Liver (tissue), 8 donors: ENCODE measurements at regions not wholly inside any gene's neighbourhood (a gene's known extent, or its start where the extent isn't known, plus 50 kb on each side); places are given as distances from the start of the nearest gene placed in this dataset.

Experiments
- DNase-seq: peaks from one replicate; pipeline ENCODE4 v3.0.0-alpha.2; 2017; ENCODE audit warnings: low spot score
- H3K27ac ChIP-seq, 2 donors: one replicate each; pipeline ENCODE4 v1.7.0; 2013; ENCODE audit warnings: inconsistent platforms in 2 of 2, low read length in 2 of 2, control low read depth in 1 of 2, low read depth in 1 of 2, mild to moderate bottlenecking in 1 of 2
- H3K27me3 ChIP-seq, 4 donors: one replicate each; pipeline versions ENCODE4 v1.6.1 to v1.7.0; 2013; ENCODE audit warnings: low read length in 3 of 4, inconsistent platforms in 1 of 4, mild to moderate bottlenecking in 1 of 4, moderate library complexity in 1 of 4; ENCODE audit not compliant: control insufficient read depth in 4 of 4, insufficient read depth in 4 of 4
- H3K36me3 ChIP-seq, 4 donors: one replicate each; pipeline versions ENCODE4 v1.6.1 to v1.7.0; 2013; ENCODE audit warnings: low read length in 3 of 4, mild to moderate bottlenecking in 3 of 4, low read depth in 1 of 4, moderate library complexity in 1 of 4; ENCODE audit not compliant: control insufficient read depth in 4 of 4, insufficient read depth in 3 of 4
- H3K4me1 ChIP-seq, 4 donors: one replicate each; pipeline versions ENCODE4 v1.6.1 to v1.7.0; 2013; ENCODE audit warnings: low read length in 3 of 4, mild to moderate bottlenecking in 3 of 4, moderate library complexity in 1 of 4; ENCODE audit not compliant: control insufficient read depth in 4 of 4, insufficient read depth in 4 of 4
- H3K4me3 ChIP-seq, 3 donors: one replicate each; pipeline versions ENCODE4 v1.6.1 to v1.7.0; 2013; ENCODE audit warnings: low read length in 3 of 3, control low read depth in 1 of 3, low read depth in 1 of 3, mild to moderate bottlenecking in 1 of 3
- H3K9ac ChIP-seq, 2 donors: one replicate each; pipeline ENCODE4 v1.7.0; 2013; ENCODE audit warnings: low read length in 2 of 2, mild to moderate bottlenecking in 2 of 2, moderate library complexity in 2 of 2, control low read depth in 1 of 2, low read depth in 1 of 2
- H3K9me3 ChIP-seq, 4 donors: one replicate each; pipeline versions ENCODE4 v1.6.1 to v1.7.0; 2013; ENCODE audit warnings: low read length in 3 of 4; ENCODE audit not compliant: control insufficient read depth in 4 of 4
- FOXA1 ChIP-seq: IDR thresholded peaks from 2 replicates; pipeline ENCODE4 v1.6.1; 2016; ENCODE audit warnings: antibody characterized with exemption
- FOXA2 ChIP-seq: IDR thresholded peaks from 2 replicates; pipeline ENCODE4 v1.6.1; 2016; ENCODE audit warnings: antibody characterized with exemption
- HNF4A ChIP-seq, 2 donors: conservative IDR thresholded peaks; 2 replicates each; pipeline ENCODE4 v1.6.1; 2016; ENCODE audit warnings: antibody characterized with exemption in 2 of 2, mild to moderate bottlenecking in 2 of 2
- HNF4G ChIP-seq: IDR thresholded peaks from 2 replicates; pipeline ENCODE4 v1.6.1; 2016; ENCODE audit warnings: antibody characterized with exemption
- JUND ChIP-seq, 2 donors: IDR thresholded peaks; 2 replicates each; pipeline ENCODE4 v1.6.1; 2016; ENCODE audit warnings: antibody characterized with exemption in 2 of 2
- NR2F2 ChIP-seq: IDR thresholded peaks from 2 replicates; pipeline ENCODE4 v1.6.1; 2016; ENCODE audit warnings: antibody characterized with exemption
- RAD21 ChIP-seq, 2 donors: IDR thresholded peaks; 2 replicates each; pipeline ENCODE4 v1.6.1; 2016; ENCODE audit warnings: antibody characterized with exemption in 2 of 2, mild to moderate bottlenecking in 2 of 2
- RXRA ChIP-seq, 2 donors: IDR thresholded peaks; 2 replicates each; pipeline ENCODE4 v1.6.1; 2017 to 2018; ENCODE audit warnings: antibody characterized with exemption in 2 of 2, mild to moderate bottlenecking in 1 of 2
- SP1 ChIP-seq: IDR thresholded peaks from 2 replicates; pipeline ENCODE4 v1.6.1; 2018; ENCODE audit warnings: antibody characterized with exemption, mild to moderate bottlenecking
- YY1 ChIP-seq: IDR thresholded peaks from 2 replicates; pipeline ENCODE4 v1.6.1; 2016; ENCODE audit warnings: antibody characterized with exemption, mild to moderate bottlenecking
- WGBS: extraction: QIAGEN DNeasy Blood & Tissue Kit; methylation state at CpG from one replicate; pipeline ENCODE4 v1.1.7; 2013; 5-methylcytosine and 5-hydroxymethylcytosine counted together
- TF ChIP-seq, protein P1 (sequence below): IDR thresholded peaks from 2 replicates; pipeline ENCODE4 v1.6.1; 2016; ENCODE audit warnings: antibody characterized with exemption
- TF ChIP-seq, protein P2 (sequence below): IDR thresholded peaks from 2 replicates; pipeline ENCODE4 v1.6.1; 2016; ENCODE audit warnings: antibody characterized with exemption, mild to moderate bottlenecking
- TF ChIP-seq, protein P3 (sequence below): fragments of 150-350 bp; IDR thresholded peaks from 2 replicates; pipeline ENCODE4 v1.5.1; 2017; ENCODE audit warnings: improper control_type of control experiment, low read depth, low read length; ENCODE audit not compliant: missing input control
- TF ChIP-seq, protein P4 (sequence below): IDR thresholded peaks from 2 replicates; pipeline ENCODE4 v1.6.1; 2016; ENCODE audit warnings: antibody characterized with exemption
- donor health status: healthy.
- donor health status: healthy.
- donor health status: healthy.
- donor health status: healthy.
- donor health status: healthy.

DNA sequence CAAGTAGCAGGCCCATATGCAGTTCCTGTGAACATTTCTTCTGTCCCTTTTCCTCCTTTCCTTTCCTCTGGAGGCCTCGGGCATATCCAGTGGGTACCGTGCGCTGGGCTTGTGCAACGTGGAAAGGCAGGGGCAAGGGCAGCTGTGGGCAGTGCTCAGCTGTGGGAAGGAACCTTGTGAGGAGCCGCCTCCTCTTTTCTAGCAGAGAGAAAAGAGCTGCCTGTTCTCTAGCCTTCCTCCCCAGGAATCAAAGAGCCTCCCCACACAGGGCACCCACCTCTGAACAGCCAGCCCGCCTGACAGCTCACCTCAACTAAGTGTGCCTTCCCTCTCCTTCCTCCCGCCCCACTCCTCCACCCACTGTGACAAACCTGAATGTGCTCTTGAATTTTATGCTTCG is 143.3 kb upstream of the HDDC2 start:
- Histone ChIP-seq H3K27me3 (peaks cover 0 to 3% (median 0%) of the 10 kb centered on the region in 4 donors), H3K4me1 (no peaks in the 10 kb centered on the region), H3K9me3 (peaks cover 0 to 3% (median 0%) of the 10 kb centered on the region in 4 donors), H3K27ac (no peak overlapping the region), H3K36me3 (no peaks in the 10 kb centered on the region), H3K4me3 (no peak overlapping the region), H3K9ac (no peak overlapping the region)
- TF ChIP-seq NR2F2 (no peak), JUND (IDR thresholded peaks at IDR 0.05) (no peak), RAD21 (IDR thresholded peaks at IDR 0.05) (no peak), RXRA (IDR thresholded peaks at IDR 0.05) (no peak), YY1 (no peak), FOXA1 (no peak), HNF4A (conservative IDR thresholded peaks at IDR 0.05) (no peak)
- TF ChIP-seq, protein P1, sequence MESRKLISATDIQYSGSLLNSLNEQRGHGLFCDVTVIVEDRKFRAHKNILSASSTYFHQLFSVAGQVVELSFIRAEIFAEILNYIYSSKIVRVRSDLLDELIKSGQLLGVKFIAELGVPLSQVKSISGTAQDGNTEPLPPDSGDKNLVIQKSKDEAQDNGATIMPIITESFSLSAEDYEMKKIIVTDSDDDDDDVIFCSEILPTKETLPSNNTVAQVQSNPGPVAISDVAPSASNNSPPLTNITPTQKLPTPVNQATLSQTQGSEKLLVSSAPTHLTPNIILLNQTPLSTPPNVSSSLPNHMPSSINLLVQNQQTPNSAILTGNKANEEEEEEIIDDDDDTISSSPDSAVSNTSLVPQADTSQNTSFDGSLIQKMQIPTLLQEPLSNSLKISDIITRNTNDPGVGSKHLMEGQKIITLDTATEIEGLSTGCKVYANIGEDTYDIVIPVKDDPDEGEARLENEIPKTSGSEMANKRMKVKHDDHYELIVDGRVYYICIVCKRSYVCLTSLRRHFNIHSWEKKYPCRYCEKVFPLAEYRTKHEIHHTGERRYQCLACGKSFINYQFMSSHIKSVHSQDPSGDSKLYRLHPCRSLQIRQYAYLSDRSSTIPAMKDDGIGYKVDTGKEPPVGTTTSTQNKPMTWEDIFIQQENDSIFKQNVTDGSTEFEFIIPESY, result no peak
- TF ChIP-seq, protein P2, sequence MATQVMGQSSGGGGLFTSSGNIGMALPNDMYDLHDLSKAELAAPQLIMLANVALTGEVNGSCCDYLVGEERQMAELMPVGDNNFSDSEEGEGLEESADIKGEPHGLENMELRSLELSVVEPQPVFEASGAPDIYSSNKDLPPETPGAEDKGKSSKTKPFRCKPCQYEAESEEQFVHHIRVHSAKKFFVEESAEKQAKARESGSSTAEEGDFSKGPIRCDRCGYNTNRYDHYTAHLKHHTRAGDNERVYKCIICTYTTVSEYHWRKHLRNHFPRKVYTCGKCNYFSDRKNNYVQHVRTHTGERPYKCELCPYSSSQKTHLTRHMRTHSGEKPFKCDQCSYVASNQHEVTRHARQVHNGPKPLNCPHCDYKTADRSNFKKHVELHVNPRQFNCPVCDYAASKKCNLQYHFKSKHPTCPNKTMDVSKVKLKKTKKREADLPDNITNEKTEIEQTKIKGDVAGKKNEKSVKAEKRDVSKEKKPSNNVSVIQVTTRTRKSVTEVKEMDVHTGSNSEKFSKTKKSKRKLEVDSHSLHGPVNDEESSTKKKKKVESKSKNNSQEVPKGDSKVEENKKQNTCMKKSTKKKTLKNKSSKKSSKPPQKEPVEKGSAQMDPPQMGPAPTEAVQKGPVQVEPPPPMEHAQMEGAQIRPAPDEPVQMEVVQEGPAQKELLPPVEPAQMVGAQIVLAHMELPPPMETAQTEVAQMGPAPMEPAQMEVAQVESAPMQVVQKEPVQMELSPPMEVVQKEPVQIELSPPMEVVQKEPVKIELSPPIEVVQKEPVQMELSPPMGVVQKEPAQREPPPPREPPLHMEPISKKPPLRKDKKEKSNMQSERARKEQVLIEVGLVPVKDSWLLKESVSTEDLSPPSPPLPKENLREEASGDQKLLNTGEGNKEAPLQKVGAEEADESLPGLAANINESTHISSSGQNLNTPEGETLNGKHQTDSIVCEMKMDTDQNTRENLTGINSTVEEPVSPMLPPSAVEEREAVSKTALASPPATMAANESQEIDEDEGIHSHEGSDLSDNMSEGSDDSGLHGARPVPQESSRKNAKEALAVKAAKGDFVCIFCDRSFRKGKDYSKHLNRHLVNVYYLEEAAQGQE, result no peak
- TF ChIP-seq, protein P3, sequence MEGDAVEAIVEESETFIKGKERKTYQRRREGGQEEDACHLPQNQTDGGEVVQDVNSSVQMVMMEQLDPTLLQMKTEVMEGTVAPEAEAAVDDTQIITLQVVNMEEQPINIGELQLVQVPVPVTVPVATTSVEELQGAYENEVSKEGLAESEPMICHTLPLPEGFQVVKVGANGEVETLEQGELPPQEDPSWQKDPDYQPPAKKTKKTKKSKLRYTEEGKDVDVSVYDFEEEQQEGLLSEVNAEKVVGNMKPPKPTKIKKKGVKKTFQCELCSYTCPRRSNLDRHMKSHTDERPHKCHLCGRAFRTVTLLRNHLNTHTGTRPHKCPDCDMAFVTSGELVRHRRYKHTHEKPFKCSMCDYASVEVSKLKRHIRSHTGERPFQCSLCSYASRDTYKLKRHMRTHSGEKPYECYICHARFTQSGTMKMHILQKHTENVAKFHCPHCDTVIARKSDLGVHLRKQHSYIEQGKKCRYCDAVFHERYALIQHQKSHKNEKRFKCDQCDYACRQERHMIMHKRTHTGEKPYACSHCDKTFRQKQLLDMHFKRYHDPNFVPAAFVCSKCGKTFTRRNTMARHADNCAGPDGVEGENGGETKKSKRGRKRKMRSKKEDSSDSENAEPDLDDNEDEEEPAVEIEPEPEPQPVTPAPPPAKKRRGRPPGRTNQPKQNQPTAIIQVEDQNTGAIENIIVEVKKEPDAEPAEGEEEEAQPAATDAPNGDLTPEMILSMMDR, result no peak
- DNase-seq, result no peak
- 84% methylated on average over 8 of the region's 8 CpGs for WGBS

DNA sequence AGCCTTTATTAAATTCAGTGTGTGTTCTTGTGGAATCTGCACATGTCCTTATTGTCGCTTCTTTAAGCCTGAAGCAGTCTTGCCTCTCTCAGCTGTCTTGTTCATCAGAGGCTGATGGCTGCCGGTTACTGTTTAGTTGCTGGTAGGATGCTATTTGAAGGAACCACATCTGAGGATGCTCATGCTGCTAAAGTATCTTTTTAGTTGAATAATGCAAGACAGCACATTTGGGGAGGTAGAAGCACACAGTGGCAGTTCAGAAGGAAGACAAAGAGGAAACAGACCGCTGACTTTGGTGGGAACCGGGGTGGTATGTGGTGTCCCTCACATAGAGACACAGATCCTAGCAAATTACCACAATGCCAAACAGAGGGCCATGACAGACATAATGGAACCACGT is 144.2 kb upstream of the HDDC2 start:
- no peaks in the 10 kb centered on the region for H3K4me1 ChIP-seq
- H3K9me3 ChIP-seq, result peaks cover 0 to 3% (median 0%) of the 10 kb centered on the region in 4 donors
- TF ChIP-seq, protein P4, sequence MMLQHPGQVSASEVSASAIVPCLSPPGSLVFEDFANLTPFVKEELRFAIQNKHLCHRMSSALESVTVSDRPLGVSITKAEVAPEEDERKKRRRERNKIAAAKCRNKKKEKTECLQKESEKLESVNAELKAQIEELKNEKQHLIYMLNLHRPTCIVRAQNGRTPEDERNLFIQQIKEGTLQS, result no peak
- TF ChIP-seq HNF4A (conservative IDR thresholded peaks at IDR 0.05) (no peak), YY1 (no peak), JUND (IDR thresholded peaks at IDR 0.05) (no peak), FOXA2 (no peak), RAD21 (IDR thresholded peaks at IDR 0.05) (no peak), RXRA (IDR thresholded peaks at IDR 0.05) (no peak), NR2F2 (no peak), SP1 (no peak), HNF4G (no peak)
- TF ChIP-seq, protein P2, result no peak
- H3K9ac ChIP-seq, result no peak overlapping the region
- DNase-seq, result no peak
- H3K27ac ChIP-seq, result no peak overlapping the region
- WGBS, result 92% methylated on average over 5 of the region's 5 CpGs
- peaks cover 0 to 3% (median 0%) of the 10 kb centered on the region in 4 donors for H3K27me3 ChIP-seq
- no peaks in the 10 kb centered on the region for H3K36me3 ChIP-seq
- no peak overlapping the region for H3K4me3 ChIP-seq
